GM21717 (cell line): ENCODE measurements at regions not wholly inside any gene's neighbourhood (a gene's known extent, or its start where the extent isn't known, plus 50 kb on each side); places are given as distances from the start of the nearest gene placed in this dataset.

Experiments
- ATAC-seq: cut with Tn5 transposase; IDR thresholded peaks from one replicate; pipeline ENCODE4 v1.9.1; 2021; ENCODE audit warnings: mild to moderate bottlenecking, moderate library complexity; ENCODE audit not compliant: unreplicated experiment

DNA sequence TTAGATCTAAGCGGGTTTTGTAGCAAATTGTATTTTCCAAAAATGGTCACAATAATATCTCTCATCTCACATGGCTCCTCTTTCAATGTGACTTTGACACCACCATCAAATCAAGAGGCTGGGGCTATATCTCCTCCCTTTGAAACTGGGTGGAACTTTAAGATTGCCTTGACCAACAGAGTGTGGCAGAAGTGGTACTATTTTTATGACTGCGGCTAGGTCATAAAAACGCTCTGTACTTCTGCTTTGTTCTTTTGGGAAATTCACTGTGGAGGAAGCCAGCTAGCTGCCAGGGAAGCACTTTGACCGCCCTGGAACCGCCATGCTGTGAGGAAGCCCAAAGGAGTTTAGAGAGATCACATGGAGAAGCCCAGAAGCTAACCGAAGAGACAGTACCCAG lies 50.7 kb upstream of the ACOT11 start:
- ATAC-seq: no peak

GRCh38 chr1:54495954-54496353 lies 52.1 kb upstream of the ACOT11 start:
- ATAC-seq: no peak

DNA sequence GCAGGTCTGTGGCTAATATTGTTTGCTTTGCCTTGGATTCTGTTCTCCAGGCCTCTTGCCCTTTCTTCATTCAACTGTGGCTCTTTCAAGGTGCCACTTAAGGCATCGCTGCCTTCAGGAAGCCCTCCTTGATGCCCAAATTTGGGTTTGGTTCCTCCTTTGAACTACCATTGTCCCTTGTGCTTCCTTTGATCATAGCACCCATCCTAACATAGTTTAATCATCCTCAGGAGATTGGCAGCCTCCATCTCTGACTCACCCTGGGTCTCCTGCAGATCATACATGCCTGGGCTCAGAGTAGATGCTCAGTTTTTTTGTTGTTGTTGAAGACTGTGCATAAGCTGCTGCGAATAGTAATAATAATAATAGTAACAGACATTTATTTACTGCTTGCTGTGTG lies 54.4 kb upstream of the ACOT11 start:
- ATAC-seq: no peak

GRCh38 chr1:54490361-54491248 lies 57.4 kb upstream of the ACOT11 start:
- ATAC-seq: no peak

DNA sequence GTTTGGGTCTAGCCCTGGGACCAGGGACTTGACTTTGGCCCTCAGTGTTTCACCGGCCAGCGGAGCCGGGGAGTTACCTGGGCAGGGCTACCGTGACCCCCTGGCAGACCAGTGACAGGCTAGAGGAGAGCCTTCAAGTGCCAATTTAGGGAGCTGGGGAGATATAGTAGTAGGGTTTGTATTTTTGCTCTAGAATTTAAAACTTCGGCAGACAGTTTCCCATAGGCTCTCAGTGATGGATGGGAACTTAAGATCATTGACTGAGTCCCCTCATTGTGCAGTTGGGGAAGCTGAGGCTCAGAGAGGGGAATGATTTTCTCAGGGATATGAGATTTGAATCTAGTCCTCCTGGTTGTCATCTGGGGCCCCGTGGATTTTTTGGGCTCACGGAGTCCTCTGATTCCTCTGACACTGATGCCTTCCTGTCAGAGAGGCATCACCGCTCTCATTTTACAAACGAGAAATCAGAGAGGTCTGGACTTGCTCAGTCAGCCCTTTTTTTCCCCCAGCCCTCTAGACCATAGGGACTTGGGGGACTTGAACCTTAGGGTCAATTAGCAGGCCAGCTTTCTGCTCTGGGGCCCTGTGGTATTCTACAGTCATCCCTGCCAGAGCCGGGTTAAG lies 58.3 kb upstream of the ACOT11 start:
- ATAC-seq: no peak

DNA sequence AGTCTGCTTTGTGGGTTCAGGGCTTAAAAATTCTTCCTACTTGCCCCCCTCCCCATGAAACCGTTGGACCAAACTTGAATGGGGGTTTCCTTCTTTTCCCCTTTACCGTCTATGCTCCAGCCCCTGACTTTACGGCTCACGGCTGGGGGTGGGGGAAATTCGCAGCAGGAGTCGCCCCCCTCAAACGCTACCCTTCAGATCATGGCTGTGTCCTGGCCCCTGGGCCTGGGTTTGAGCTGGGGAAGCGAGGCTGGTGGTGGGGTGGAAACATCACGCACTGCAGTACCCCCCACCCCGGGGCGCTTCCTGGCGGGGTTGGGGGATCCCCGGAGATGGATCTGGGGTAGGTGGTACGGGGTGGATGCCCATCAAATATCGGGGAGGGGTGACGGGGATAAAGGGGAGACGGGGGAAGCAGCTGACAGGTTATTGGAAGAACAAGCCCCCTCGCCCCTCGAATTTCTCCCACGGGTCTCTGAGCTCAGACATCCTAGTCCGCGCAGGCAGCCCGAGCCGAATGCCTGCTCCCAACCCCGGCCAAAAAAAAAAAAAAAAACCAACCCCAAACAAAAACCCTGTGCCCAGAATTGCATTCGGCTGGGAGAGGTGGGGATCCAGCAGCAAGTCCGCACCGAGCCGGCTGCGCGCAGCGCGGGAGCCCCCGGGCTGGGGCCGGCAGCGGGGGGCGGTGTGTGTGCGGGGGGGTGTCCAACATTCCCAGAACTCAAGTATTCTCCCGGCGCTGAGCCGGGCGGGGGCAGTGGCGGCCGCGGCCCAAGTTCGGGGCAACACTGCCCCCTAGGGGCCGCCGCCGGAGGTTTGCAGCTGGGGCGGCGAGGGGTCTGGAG lies 59.0 kb upstream of the ACOT11 start:
- peak; percentile 52 for ATAC-seq

GRCh38 chr1:54488065-54488750 lies 59.8 kb upstream of the ACOT11 start:
- ATAC-seq: peak; percentile 40

GRCh38 chr1:54487571-54488050 lies 60.4 kb upstream of the ACOT11 start:
- ATAC-seq: no peak

DNA sequence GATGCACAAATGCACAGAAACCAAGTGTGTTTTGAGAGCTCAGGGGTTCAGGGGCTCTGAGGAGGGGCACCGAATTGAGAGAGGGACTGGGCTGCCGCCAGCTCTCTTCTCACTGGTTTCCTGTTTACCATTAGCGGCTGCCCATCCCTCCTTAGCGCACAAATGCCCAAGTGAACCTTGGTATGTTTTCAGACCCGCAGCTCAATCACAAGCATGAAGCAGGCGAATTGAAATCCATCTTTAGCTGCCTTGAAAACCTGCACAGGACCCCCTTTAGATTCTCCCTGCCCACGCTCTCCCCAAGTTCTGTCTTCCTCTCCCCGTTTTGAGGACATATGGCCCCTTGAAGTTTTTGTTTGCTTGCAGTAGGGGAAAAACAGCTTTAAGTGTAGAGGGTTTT lies 61.1 kb upstream of the ACOT11 start:
- ATAC-seq: no peak

GRCh38 chr1:54485416-54485815 lies 62.6 kb upstream of the ACOT11 start:
- no peak for ATAC-seq

DNA sequence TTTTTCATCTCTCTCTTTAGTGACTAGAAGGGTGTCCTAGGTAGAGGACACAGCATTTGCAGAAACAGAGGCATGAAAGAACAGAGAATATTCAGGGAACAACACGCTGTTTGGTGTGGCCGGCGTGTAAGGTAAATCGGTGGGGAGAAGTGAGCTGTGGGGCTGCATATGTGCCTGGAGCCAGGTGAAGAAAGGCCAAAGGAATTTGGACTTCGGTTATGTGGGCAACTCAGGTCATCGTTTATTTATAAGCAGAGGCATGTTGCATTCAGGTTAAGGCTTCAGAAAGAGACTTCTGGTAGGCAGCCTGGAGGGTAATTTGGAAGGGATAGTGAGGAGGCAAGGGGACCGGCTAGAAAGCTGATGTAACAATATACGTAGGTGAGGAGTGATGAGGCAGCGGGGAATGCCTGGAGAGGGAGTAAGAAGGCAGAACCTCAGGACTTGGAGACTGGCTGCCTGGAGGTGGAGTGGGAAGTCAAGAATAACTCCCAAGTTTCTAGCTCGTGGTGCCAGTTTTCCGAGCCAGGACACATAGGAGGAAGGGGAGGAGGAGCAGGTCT lies 64.1 kb upstream of the ACOT11 start:
- no peak for ATAC-seq

DNA sequence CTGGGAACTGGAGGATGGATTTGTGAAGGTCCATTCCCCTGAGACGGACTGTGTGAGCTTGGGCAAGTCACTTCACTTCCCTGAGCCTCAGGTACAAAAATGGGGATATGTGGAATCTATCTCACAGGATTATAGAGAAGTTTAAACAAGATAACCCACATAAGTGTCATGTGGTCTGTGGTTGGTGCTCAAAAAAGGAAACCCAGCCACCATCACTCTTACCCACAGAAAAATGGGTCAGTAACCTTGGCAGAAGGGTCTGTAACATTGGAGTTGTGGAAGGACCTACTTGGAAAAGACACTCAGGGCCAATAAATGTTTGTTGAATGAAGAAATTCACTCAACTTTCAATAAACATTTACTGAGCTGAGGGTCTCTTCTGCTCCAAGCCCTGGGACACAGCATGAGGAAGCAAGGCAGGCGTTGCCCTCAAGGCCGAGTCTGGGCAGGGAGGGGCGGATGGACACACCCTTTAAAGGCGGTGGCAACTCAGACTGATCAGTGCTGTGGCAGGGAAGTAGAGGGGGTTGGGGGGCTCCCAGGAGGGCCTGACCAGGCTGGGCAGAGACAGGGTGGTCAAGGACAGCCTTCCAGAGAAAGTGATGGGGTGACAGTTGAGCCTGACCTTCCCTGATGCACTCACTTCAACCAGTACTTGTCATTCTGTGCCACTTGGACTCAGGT lies 66.7 kb upstream of the ACOT11 start:
- ATAC-seq: no peak

DNA sequence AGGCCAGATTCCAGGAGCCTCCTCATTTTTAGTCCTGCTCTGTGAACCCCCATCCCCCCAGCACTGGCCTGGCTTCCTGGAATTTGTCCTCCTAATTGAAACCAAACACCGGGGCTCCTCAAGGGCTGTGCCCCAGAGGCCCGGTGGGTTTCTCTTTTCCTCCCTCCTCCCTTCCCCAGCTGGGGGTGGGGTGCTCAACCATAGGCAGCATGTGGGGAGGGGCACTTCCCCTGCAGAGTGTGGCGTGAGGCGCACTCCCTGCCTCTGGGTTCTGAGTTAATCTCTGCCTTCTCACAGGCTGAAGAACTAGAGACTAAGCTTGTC lies 67.5 kb upstream of the ACOT11 start:
- no peak for ATAC-seq

- no peak for ATAC-seq
These were observed 68.0 kb upstream of the ACOT11 start for GRCh38 chr1:54479841-54480524.

GRCh38 chr1:54479251-54479650 lies 68.8 kb upstream of the ACOT11 start:
- ATAC-seq: no peak

GRCh38 chr1:54477153-54477561 lies 70.9 kb upstream of the ACOT11 start:
- no peak for ATAC-seq

DNA sequence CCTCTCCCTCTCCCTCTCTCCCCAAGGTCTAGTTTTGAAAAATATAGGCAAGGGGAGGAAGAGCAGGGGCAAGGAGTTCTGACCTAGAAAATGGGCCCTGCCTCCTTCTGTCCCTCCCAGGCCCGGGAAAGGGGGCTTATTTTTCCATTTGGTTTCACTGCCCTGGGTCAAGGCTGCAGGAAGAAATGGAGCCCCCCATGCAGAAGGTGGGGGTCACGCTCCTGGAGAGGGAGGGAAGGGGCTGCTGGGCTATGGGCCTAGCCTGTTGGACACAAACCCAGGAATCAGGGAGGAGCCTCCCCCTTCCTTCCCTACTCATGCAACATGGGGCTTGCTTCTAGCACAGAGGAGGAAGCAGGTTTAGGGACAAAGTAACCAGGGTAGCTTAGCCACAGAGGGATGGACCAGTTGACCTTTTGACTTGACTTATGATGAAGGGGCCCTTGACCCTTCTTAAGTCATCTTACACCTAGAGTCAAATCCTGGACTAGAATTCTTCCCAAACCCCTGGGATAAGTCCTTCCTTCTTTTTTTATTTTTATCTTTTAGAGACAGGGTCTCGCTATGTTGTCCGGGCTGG lies 70.4 kb upstream of the SSBP3 start:
- no peak for ATAC-seq

DNA sequence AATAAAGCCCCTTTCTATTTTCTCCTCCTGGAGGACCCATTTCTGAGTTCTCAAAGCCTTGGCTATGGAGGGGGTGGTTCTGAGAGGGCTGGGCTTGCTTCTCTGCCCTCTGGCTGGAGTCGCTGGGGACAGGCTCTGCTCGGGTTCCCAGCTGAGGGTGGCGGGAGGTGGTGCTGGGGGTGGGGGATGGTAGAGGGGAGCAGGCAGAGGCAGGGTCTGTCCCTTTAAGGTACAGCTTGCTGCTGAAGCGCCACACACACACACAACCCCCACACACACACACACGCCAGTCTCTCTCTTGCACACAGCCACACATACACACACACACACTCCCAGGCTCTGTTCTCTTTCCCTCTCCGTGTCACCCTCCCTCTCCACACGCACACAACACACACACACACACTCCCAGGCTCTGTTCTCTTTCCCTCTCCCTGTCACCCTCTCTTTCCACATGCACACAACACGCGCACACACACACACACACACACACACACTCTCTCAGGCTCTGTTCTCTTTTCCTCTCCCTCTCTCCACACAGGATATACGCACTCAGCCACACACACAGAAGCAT lies 69.8 kb upstream of the SSBP3 start:
- no peak for ATAC-seq

GRCh38 chr1:54475357-54475881 lies 69.2 kb upstream of the SSBP3 start:
- no peak for ATAC-seq
